GM10248 (cell line): ENCODE measurements at regions not wholly inside any gene's neighbourhood (a gene's known extent, or its start where the extent isn't known, plus 50 kb on each side); places are given as distances from the start of the nearest gene placed in this dataset.

ENCODE experiments used
- CTCF ChIA-PET: fragments of 300-600 bp; sonication (Branson Sonifier 250); formaldehyde crosslinking; extraction: SDS; loops from one replicate; lab custom pipeline; 2021; ENCODE audit warnings: antibody characterized with exemption; lab: Yijun Ruan, JAX
- POLR2A ChIA-PET: fragments of 350-650 bp; sonication (Branson Sonifier 250); formaldehyde crosslinking; extraction: SDS; loops from one replicate; lab custom pipeline; 2020; ENCODE audit warnings: antibody characterized with exemption; lab: Yijun Ruan, JAX
- DNase-seq: peaks from one replicate; pipeline ENCODE4 v3.0.0; 2012; ENCODE audit errors: extremely low spot score
- CTCF ChIP-seq: IDR thresholded peaks from 2 replicates; pipeline ENCODE4 v1.5.1; 2012; ENCODE audit warnings: mild to moderate bottlenecking, low read depth; ENCODE audit errors: extremely low read depth, missing control alignments, control extremely low read depth

- DNase-seq, result no peak
- CTCF ChIA-PET, result interaction anchor here (1.4 to 1.5 kb wide), 2 partner anchors 12 to 14 kb away, joined by 3 read pairs; partner anchors contain the start of gene IQCJ
- TF ChIP-seq CTCF, result no peak
- POLR2A ChIA-PET, result no interaction called here
Measured at GRCh38 chr3:159080821-159081220, 279.0 kb downstream of the MFSD1 start.

GRCh38 chr3:159082519-159082918 is 280.7 kb downstream of the MFSD1 start:
- TF ChIP-seq CTCF, result no peak
- POLR2A ChIA-PET, result no interaction called here
- DNase-seq, result no peak
- CTCF ChIA-PET, result interaction anchor here (1.5 kb wide), 1 partner anchor 13 kb away, joined by 3 read pairs; the partner anchor contains the start of gene IQCJ

- no peak for TF ChIP-seq CTCF
- POLR2A ChIA-PET, result no interaction called here
- no peak for DNase-seq
- CTCF ChIA-PET, result no interaction called here
Measured at GRCh38 chr3:159091936-159092335, 290.1 kb downstream of the MFSD1 start.

GRCh38 chr3:159102001-159102400 is 300.1 kb downstream of the MFSD1 start:
- DNase-seq, result no peak
- ChIA-PET CTCF (interaction anchor here (0.7 to 0.9 kb wide), 2 partner anchors 9 to 16 kb away, joined by 3 read pairs; no protein-coding TSS in a partner anchor), POLR2A (no interaction called here)
- no peak for TF ChIP-seq CTCF

- ChIA-PET POLR2A (no interaction called here), CTCF (no interaction called here)
- DNase-seq, result no peak
- no peak for TF ChIP-seq CTCF
Measured at GRCh38 chr3:159112724-159113123, 310.9 kb downstream of the MFSD1 start.

GRCh38 chr3:159113221-159113875 is 311.5 kb downstream of the MFSD1 start:
- CTCF ChIA-PET, result interaction anchor here (0.8 kb wide), 1 partner anchor 18 kb away, joined by 3 read pairs; no protein-coding TSS in a partner anchor

More at GRCh38 chr3:159113221-159113875, 311.5 kb downstream of the MFSD1 start:
- no peak for DNase-seq
- POLR2A ChIA-PET, result no interaction called here
- TF ChIP-seq CTCF, result no peak
